GM12878 (cell line): ENCODE measurements at regions not wholly inside any gene's neighbourhood (a gene's known extent, or its start where the extent isn't known, plus 50 kb on each side); places are given as distances from the start of the nearest gene placed in this dataset.

Experiments used
- ATAC-seq: fragments of 200-7000 bp; cut with Tn5 transposase; 3 replicates; pipeline ENCODE4 v1.9.1; 2020; ENCODE audit warnings: mild to moderate bottlenecking, moderate library complexity
- BruUV-seq: library from RNA; stranded (reverse); fragments of 400-500 nt; replicated peaks from 2 replicates; lab custom pipeline; 2021; lab: Mats Ljungman, UMichigan
- CTCF ChIA-PET: fragments of 300-600 bp; sonication (Branson Sonifier 250); formaldehyde crosslinking; extraction: SDS; loops from one replicate; lab custom pipeline; 2021; ENCODE audit warnings: inconsistent platforms; lab: Yijun Ruan, JAX
- POLR2A ChIA-PET: fragments of 350-600 bp; formaldehyde crosslinking; extraction: SDS; loops from one replicate; lab custom pipeline; 2021; ENCODE audit warnings: inconsistent platforms; lab: Charles Lee
- RAD21 ChIA-PET: fragments of 300-600 bp; sonication (Branson Sonifier 250); formaldehyde crosslinking; loops from one replicate; lab custom pipeline; 2023; ENCODE audit warnings: antibody characterized with exemption; ENCODE audit not compliant: unreplicated experiment; lab: Charles Lee
- SMC1A ChIA-PET: fragments of 300-600 bp; sonication (Branson Sonifier 250); formaldehyde crosslinking; loops from one replicate; lab custom pipeline; 2023; ENCODE audit not compliant: unreplicated experiment, uncharacterized antibody; lab: Charles Lee
- DNase-seq: peaks from one replicate; pipeline ENCODE4 v3.0.0-alpha.2; 2011; ENCODE audit warnings: low read depth, low spot score
- FAIRE-seq: peaks from 3 replicates; lab custom pipeline; 2011; peaks lifted over from hg19 to GRCh38; lab: Jason Lieb, UNC
- H2AFZ ChIP-seq: 2 replicates; pipeline ENCODE4 v1.6.0; 2011; ENCODE audit warnings: low read depth, low read length, control low read depth; ENCODE audit not compliant: control insufficient read depth
- H3K27ac ChIP-seq: 2 replicates; pipeline ENCODE4 v1.5.1; 2011; ENCODE audit warnings: control low read depth; ENCODE audit not compliant: control insufficient read depth, insufficient read depth
- H3K27me3 ChIP-seq, 2 experiments: replicated peaks in 1 of 2; 2 replicates each; pipeline versions ENCODE4 v1.6.0 to v1.6.1; 2011; ENCODE audit warnings: low read length in 1 of 2; ENCODE audit not compliant: control insufficient read depth in 2 of 2, insufficient read depth in 2 of 2
- H3K36me3 ChIP-seq, 2 experiments: 2 replicates each; pipeline ENCODE4 v1.5.1; 2011; ENCODE audit warnings: low read length in 1 of 2; ENCODE audit not compliant: control insufficient read depth in 2 of 2, insufficient read depth in 2 of 2
- H3K4me1 ChIP-seq: 2 replicates; pipeline ENCODE4 v1.6.1; 2011; ENCODE audit warnings: mild to moderate bottlenecking, low read length, moderate library complexity, mixed read lengths; ENCODE audit not compliant: control insufficient read depth, insufficient read depth
- H3K4me2 ChIP-seq: 2 replicates; pipeline ENCODE4 v1.6.0; 2011; ENCODE audit warnings: control low read depth; ENCODE audit not compliant: control insufficient read depth, insufficient read depth
- H3K4me3 ChIP-seq: fragments of 200-600 bp; sonication (generic); 2 replicates; pipeline ENCODE4 v1.5.1; 2016
- H3K79me2 ChIP-seq: 2 replicates; pipeline ENCODE4 v1.6.0; 2011; ENCODE audit warnings: low read length; ENCODE audit not compliant: control insufficient read depth, insufficient read depth
- H3K9ac ChIP-seq: 2 replicates; pipeline ENCODE4 v1.8.0; 2011; ENCODE audit warnings: low read length, control low read depth, mixed read lengths; ENCODE audit not compliant: control insufficient read depth, insufficient read depth
- H3K9me3 ChIP-seq: replicated peaks from 3 replicates; pipeline ENCODE4 v1.5.1; 2011; ENCODE audit warnings: mild to moderate bottlenecking, low read length; ENCODE audit not compliant: control insufficient read depth, insufficient read depth
- H4K20me1 ChIP-seq: 2 replicates; pipeline ENCODE4 v1.6.0; 2011; ENCODE audit not compliant: control insufficient read depth, insufficient read depth
- GABPA ChIP-seq: IDR thresholded peaks from 2 replicates; pipeline ENCODE4 v1.6.1; 2014; ENCODE audit warnings: antibody characterized with exemption, low read depth, mild to moderate bottlenecking, inconsistent platforms
- RAD21 ChIP-seq: IDR thresholded peaks from 2 replicates; pipeline ENCODE4 v1.6.1; 2011; ENCODE audit warnings: mild to moderate bottlenecking, low read depth, low read length, moderate library complexity; ENCODE audit not compliant: insufficient read depth
- TARDBP ChIP-seq: IDR thresholded peaks from 2 replicates; pipeline ENCODE4 v1.6.1; 2016; ENCODE audit warnings: borderline replicate concordance
- WGBS: methylation state at CpG from one replicate; pipeline ENCODE4 v1.1.6; 2016; ENCODE audit warnings: low lambda C conversion rate; ENCODE audit not compliant: insufficient replicate concordance, insufficient coverage; ENCODE audit errors: missing lambda C conversion rate; 5-methylcytosine and 5-hydroxymethylcytosine counted together
- in situ Hi-C: fragments of 300-500 bp; cut with MboI; formaldehyde crosslinking; loops from 9 replicates; pipeline ENCODE4 v1.14.3; 2018; ENCODE audit warnings: mixed read lengths
- intact Hi-C: fragments of 100-400 bp; cut with micrococcal nuclease; formaldehyde crosslinking; loops from one replicate; pipeline ENCODE4 v1.14.2; 2022; ENCODE audit not compliant: unreplicated experiment
- TF ChIP-seq, protein P1 (sequence below): fragments of 450-650 bp; formaldehyde crosslinking; IDR thresholded peaks from 2 replicates; pipeline ENCODE4 v1.4.0; 2022; ENCODE audit warnings: mild to moderate bottlenecking, moderate library complexity
- TF ChIP-seq, protein P2 (sequence below): fragments of 450-650 bp; IDR thresholded peaks from 2 replicates; pipeline ENCODE4 v1.6.1; 2017; ENCODE audit warnings: mild to moderate bottlenecking, moderate library complexity

GRCh38 chr12:91287753-91288152 is 105.1 kb upstream of the DCN start:
- Histone ChIP-seq H3K27ac (no peak overlapping the region), H3K36me3 (no peaks in the 10 kb centered on the region), H2AFZ (no peak overlapping the region), H3K9me3 (no peaks in the 10 kb centered on the region), H3K27me3 (no peaks in the 10 kb centered on the region), H3K4me2 (no peak overlapping the region), H3K9ac (no peak overlapping the region)
- ATAC-seq, result no peak
- no TSS peak for BruUV-seq
- ChIA-PET POLR2A (no interaction called here), SMC1A (no interaction called here)
- 7% methylated on average over 3 of the region's 3 CpGs for WGBS
- in situ Hi-C loops, result no loop called here
- TF ChIP-seq, protein P1, sequence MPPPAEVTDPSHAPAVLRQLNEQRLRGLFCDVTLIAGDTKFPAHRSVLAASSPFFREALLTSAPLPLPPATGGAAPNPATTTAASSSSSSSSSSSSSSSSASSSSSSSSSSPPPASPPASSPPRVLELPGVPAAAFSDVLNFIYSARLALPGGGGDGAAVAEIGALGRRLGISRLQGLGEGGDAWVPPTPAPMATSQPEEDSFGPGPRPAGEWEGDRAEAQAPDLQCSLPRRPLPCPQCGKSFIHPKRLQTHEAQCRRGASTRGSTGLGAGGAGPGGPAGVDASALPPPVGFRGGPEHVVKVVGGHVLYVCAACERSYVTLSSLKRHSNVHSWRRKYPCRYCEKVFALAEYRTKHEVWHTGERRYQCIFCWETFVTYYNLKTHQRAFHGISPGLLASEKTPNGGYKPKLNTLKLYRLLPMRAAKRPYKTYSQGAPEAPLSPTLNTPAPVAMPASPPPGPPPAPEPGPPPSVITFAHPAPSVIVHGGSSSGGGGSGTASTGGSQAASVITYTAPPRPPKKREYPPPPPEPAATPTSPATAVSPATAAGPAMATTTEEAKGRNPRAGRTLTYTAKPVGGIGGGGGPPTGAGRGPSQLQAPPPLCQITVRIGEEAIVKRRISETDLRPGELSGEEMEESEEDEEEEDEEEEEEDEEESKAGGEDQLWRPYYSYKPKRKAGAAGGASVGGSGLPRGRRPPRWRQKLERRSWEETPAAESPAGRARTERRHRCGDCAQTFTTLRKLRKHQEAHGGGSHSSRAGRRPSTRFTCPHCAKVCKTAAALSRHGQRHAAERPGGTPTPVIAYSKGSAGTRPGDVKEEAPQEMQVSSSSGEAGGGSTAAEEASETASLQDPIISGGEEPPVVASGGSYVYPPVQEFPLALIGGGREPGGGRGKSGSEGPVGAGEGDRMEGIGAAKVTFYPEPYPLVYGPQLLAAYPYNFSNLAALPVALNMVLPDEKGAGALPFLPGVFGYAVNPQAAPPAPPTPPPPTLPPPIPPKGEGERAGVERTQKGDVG (CRISPR knock-in tag), result no peak
- TF ChIP-seq, protein P2, sequence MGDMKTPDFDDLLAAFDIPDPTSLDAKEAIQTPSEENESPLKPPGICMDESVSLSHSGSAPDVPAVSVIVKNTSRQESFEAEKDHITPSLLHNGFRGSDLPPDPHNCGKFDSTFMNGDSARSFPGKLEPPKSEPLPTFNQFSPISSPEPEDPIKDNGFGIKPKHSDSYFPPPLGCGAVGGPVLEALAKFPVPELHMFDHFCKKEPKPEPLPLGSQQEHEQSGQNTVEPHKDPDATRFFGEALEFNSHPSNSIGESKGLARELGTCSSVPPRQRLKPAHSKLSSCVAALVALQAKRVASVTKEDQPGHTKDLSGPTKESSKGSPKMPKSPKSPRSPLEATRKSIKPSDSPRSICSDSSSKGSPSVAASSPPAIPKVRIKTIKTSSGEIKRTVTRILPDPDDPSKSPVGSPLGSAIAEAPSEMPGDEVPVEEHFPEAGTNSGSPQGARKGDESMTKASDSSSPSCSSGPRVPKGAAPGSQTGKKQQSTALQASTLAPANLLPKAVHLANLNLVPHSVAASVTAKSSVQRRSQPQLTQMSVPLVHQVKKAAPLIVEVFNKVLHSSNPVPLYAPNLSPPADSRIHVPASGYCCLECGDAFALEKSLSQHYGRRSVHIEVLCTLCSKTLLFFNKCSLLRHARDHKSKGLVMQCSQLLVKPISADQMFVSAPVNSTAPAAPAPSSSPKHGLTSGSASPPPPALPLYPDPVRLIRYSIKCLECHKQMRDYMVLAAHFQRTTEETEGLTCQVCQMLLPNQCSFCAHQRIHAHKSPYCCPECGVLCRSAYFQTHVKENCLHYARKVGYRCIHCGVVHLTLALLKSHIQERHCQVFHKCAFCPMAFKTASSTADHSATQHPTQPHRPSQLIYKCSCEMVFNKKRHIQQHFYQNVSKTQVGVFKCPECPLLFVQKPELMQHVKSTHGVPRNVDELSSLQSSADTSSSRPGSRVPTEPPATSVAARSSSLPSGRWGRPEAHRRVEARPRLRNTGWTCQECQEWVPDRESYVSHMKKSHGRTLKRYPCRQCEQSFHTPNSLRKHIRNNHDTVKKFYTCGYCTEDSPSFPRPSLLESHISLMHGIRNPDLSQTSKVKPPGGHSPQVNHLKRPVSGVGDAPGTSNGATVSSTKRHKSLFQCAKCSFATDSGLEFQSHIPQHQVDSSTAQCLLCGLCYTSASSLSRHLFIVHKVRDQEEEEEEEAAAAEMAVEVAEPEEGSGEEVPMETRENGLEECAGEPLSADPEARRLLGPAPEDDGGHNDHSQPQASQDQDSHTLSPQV, result no peak
- TF ChIP-seq TARDBP (no peak), RAD21 (no peak), GABPA (no peak)
- TF ChIP-seq, all 136 proteins: peak for 0
- H3K79me2 ChIP-seq, result no peaks in the 10 kb centered on the region
- H4K20me1 ChIP-seq, result no peaks in the 10 kb centered on the region
- DNase-seq, result no peak
- intact Hi-C loops, result no loop called here
- no peaks in the 10 kb centered on the region for H3K4me1 ChIP-seq
- no peak for FAIRE-seq
- ChIA-PET RAD21 (no interaction called here), CTCF (interaction anchor here (0.7 kb wide), 1 partner anchor 78 kb away, joined by 3 read pairs; no protein-coding TSS in a partner anchor)
- no peak overlapping the region for H3K4me3 ChIP-seq
